HepG2 (cell line): ENCODE measurements at regions not wholly inside any gene's neighbourhood (a gene's known extent, or its start where the extent isn't known, plus 50 kb on each side); places are given as distances from the start of the nearest gene placed in this dataset.

Source experiments
- ATF6 ChIP-seq: sonication (generic); formaldehyde crosslinking; conservative IDR thresholded peaks from 2 replicates; pipeline ENCODE4 v1.4.0; 2020; ENCODE audit warnings: missing genetic modification reagents
- GLMP ChIP-seq: sonication (generic); formaldehyde crosslinking; IDR thresholded peaks from 2 replicates; pipeline ENCODE4 v1.9.0; 2021; ENCODE audit warnings: missing genetic modification reagents, mild to moderate bottlenecking, borderline replicate concordance
- HNF1B ChIP-seq: sonication (generic); formaldehyde crosslinking; IDR thresholded peaks from 2 replicates; pipeline ENCODE4 v1.5.1; 2020; ENCODE audit warnings: mild to moderate bottlenecking, moderate library complexity, missing genetic modification reagents
- NFAT5 ChIP-seq: sonication (generic); formaldehyde crosslinking; IDR thresholded peaks from 2 replicates; pipeline ENCODE4 v1.4.0; 2020; ENCODE audit warnings: missing genetic modification reagents
- NFE2L2 ChIP-seq: fragments of 150-350 bp; IDR thresholded peaks from 2 replicates; pipeline ENCODE4 v1.6.1; 2014; ENCODE audit warnings: low read length
- ZBTB46 ChIP-seq: sonication (generic); formaldehyde crosslinking; IDR thresholded peaks from 2 replicates; pipeline ENCODE4 v1.4.0; 2020; ENCODE audit warnings: mild to moderate bottlenecking, missing genetic modification reagents, borderline replicate concordance
- ZNF670 ChIP-seq: sonication (generic); formaldehyde crosslinking; IDR thresholded peaks from 2 replicates; pipeline ENCODE4 v1.8.0; 2022; ENCODE audit warnings: mild to moderate bottlenecking, missing genetic modification reagents, borderline replicate concordance

- no peak for TF ChIP-seq NFAT5 (CRISPR knock-in tag)
- no peak for TF ChIP-seq GLMP (CRISPR knock-in tag)
- no peak for TF ChIP-seq HNF1B (CRISPR knock-in tag)
- TF ChIP-seq ZBTB46 (CRISPR knock-in tag) = no peak
- no peak for TF ChIP-seq ZNF670 (CRISPR knock-in tag)
- no peak for TF ChIP-seq NFE2L2
- TF ChIP-seq ATF6 (CRISPR knock-in tag) = no peak
- TF ChIP-seq, all 625 proteins: peak for 0
These were observed 251.7 kb downstream of the KLF6 start (continued) for GRCh38 chr10:3533296-3533695.
